ENCODE measurements at regions not wholly inside any gene's neighbourhood (a gene's known extent, or its start where the extent isn't known, plus 50 kb on each side); places are given as distances from the start of the nearest gene placed in this dataset.

DNA sequence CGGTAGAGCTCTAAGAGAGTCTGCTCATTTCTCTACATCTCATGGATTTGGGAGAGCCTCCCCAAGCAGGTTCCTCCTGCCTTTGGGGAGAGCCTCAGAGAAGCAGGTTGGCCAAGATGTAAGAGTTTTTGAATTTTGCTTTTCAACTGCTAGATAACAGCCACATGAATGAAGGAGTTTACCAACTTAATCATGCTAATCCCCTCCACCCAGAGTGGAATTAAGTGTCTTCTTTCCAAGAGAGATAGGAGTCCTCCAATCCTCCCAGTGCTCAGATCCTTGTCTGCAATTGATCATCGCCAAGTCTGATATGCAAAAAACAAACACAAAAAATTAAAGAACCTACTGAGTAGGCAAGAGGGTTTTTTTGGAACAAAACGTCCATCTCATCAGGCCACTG, 99.4 kb upstream of the MAP3K1 start:
- TF ChIP-seq, protein P1, sequence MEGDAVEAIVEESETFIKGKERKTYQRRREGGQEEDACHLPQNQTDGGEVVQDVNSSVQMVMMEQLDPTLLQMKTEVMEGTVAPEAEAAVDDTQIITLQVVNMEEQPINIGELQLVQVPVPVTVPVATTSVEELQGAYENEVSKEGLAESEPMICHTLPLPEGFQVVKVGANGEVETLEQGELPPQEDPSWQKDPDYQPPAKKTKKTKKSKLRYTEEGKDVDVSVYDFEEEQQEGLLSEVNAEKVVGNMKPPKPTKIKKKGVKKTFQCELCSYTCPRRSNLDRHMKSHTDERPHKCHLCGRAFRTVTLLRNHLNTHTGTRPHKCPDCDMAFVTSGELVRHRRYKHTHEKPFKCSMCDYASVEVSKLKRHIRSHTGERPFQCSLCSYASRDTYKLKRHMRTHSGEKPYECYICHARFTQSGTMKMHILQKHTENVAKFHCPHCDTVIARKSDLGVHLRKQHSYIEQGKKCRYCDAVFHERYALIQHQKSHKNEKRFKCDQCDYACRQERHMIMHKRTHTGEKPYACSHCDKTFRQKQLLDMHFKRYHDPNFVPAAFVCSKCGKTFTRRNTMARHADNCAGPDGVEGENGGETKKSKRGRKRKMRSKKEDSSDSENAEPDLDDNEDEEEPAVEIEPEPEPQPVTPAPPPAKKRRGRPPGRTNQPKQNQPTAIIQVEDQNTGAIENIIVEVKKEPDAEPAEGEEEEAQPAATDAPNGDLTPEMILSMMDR (conservative IDR thresholded peaks at IDR 0.05; ENCODE audit: low read depth, low read length): no peak
- no peak for TF ChIP-seq EZH2 (IDR thresholded peaks at IDR 0.05; ENCODE audit: borderline replicate concordance, low read depth, low read length, poor library complexity, severe bottlenecking)
